ENCODE measurements at regions not wholly inside any gene's neighbourhood (a gene's known extent, or its start where the extent isn't known, plus 50 kb on each side); places are given as distances from the start of the nearest gene placed in this dataset.

DNA sequence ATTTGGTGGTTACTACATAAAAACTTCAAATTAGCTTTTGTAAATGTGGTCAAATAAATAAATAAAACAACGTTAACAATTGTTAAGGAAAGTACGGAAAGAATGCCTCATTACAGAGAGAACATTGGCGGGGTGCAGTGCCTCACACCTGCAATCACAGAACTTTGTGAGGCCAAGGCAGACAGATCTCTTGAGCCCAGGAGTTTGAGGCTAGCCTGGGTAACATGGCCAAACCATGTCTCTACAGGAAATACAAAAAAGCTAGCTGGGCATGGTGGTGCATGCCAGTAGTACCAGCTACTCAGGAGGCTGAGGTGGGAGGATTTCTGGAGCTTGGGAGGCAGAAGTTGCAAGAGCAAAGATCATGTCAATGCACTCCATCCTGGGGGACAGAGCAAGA, 59.4 kb upstream of the VPREB1 start:
- TF ChIP-seq, protein P1, sequence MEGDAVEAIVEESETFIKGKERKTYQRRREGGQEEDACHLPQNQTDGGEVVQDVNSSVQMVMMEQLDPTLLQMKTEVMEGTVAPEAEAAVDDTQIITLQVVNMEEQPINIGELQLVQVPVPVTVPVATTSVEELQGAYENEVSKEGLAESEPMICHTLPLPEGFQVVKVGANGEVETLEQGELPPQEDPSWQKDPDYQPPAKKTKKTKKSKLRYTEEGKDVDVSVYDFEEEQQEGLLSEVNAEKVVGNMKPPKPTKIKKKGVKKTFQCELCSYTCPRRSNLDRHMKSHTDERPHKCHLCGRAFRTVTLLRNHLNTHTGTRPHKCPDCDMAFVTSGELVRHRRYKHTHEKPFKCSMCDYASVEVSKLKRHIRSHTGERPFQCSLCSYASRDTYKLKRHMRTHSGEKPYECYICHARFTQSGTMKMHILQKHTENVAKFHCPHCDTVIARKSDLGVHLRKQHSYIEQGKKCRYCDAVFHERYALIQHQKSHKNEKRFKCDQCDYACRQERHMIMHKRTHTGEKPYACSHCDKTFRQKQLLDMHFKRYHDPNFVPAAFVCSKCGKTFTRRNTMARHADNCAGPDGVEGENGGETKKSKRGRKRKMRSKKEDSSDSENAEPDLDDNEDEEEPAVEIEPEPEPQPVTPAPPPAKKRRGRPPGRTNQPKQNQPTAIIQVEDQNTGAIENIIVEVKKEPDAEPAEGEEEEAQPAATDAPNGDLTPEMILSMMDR (IDR thresholded peaks at IDR 0.05) = no peak
- TF ChIP-seq POLR2A (IDR thresholded peaks at IDR 0.05) = no peak
